MM.1S (cell line): ENCODE measurements at regions not wholly inside any gene's neighbourhood (a gene's known extent, or its start where the extent isn't known, plus 50 kb on each side); places are given as distances from the start of the nearest gene placed in this dataset.

ENCODE experiments used
- DNase-seq: peaks from one replicate; pipeline ENCODE4 v3.0.0-alpha.2; 2015
- H2AFZ ChIP-seq: fragments of 300-600 bp; sonication (generic); 2 replicates; pipeline ENCODE4 v1.6.0; 2016; ENCODE audit warnings: antibody characterized with exemption, low read length
- H3F3A ChIP-seq: fragments of 300-600 bp; sonication (generic); 2 replicates; pipeline ENCODE4 v1.6.1; 2016; ENCODE audit warnings: mild to moderate bottlenecking, antibody characterized with exemption, low read length, moderate library complexity, mixed read lengths; ENCODE audit not compliant: insufficient read depth
- H3K27ac ChIP-seq: fragments of 300-600 bp; sonication (generic); 2 replicates; pipeline ENCODE4 v1.5.1; 2016; ENCODE audit warnings: mild to moderate bottlenecking, low read length
- H3K27me3 ChIP-seq: fragments of 300-600 bp; sonication (generic); replicated peaks from 2 replicates; pipeline ENCODE4 v1.6.0; 2016; ENCODE audit warnings: low read length; ENCODE audit not compliant: insufficient read depth
- H3K36me3 ChIP-seq: fragments of 300-600 bp; sonication (generic); replicated peaks from 2 replicates; pipeline ENCODE4 v1.6.1; 2016; ENCODE audit warnings: mild to moderate bottlenecking, low read length, mixed read lengths; ENCODE audit not compliant: insufficient read depth
- H3K4me1 ChIP-seq: fragments of 300-600 bp; sonication (generic); 2 replicates; pipeline ENCODE4 v1.6.1; 2016; ENCODE audit warnings: low read length, mixed read lengths
- H3K4me2 ChIP-seq: fragments of 300-600 bp; sonication (generic); 2 replicates; pipeline ENCODE4 v1.6.0; 2016; ENCODE audit warnings: low read depth, low read length
- H3K4me3 ChIP-seq: fragments of 300-600 bp; sonication (generic); 2 replicates; pipeline ENCODE4 v1.5.1; 2016; ENCODE audit warnings: low read length, mixed read lengths
- H3K79me2 ChIP-seq: fragments of 300-600 bp; sonication (generic); 2 replicates; pipeline ENCODE4 v1.6.1; 2016; ENCODE audit warnings: mixed run types, low read length, mixed read lengths
- H3K9ac ChIP-seq: fragments of 300-600 bp; sonication (generic); 2 replicates; pipeline ENCODE4 v1.6.1; 2016; ENCODE audit warnings: low read length, mixed read lengths
- H3K9me2 ChIP-seq: fragments of 300-600 bp; sonication (generic); replicated peaks from 2 replicates; pipeline ENCODE4 v1.6.1; 2016; ENCODE audit warnings: mild to moderate bottlenecking, low read length, mixed read lengths; ENCODE audit not compliant: insufficient read depth
- H3K9me3 ChIP-seq: fragments of 300-600 bp; sonication (generic); replicated peaks from 2 replicates; pipeline ENCODE4 v1.6.1; 2016; ENCODE audit warnings: mild to moderate bottlenecking, low read length, mixed read lengths; ENCODE audit not compliant: insufficient read depth
- H4K20me1 ChIP-seq: fragments of 300-600 bp; sonication (generic); 2 replicates; pipeline ENCODE4 v1.6.1; 2016; ENCODE audit warnings: mild to moderate bottlenecking, low read length, moderate library complexity, mixed read lengths; ENCODE audit not compliant: insufficient read depth
- EZH2 ChIP-seq: fragments of 300-600 bp; sonication (generic); optimal IDR thresholded peaks from 2 replicates; pipeline ENCODE3; 2017; ENCODE audit warnings: low read depth, mild to moderate bottlenecking, antibody characterized with exemption, low read length, mixed read lengths
- EZH2phosphoT487 ChIP-seq: fragments of 300-600 bp; sonication (generic); IDR thresholded peaks from 2 replicates; pipeline ENCODE4 v1.6.1; 2018; ENCODE audit warnings: antibody characterized with exemption, low read length
- TF ChIP-seq, protein P1 (sequence below): fragments of 300-600 bp; sonication (generic); IDR thresholded peaks from 2 replicates; pipeline ENCODE4 v1.5.1; 2016; ENCODE audit warnings: antibody characterized with exemption, low read length, mixed read lengths

DNA sequence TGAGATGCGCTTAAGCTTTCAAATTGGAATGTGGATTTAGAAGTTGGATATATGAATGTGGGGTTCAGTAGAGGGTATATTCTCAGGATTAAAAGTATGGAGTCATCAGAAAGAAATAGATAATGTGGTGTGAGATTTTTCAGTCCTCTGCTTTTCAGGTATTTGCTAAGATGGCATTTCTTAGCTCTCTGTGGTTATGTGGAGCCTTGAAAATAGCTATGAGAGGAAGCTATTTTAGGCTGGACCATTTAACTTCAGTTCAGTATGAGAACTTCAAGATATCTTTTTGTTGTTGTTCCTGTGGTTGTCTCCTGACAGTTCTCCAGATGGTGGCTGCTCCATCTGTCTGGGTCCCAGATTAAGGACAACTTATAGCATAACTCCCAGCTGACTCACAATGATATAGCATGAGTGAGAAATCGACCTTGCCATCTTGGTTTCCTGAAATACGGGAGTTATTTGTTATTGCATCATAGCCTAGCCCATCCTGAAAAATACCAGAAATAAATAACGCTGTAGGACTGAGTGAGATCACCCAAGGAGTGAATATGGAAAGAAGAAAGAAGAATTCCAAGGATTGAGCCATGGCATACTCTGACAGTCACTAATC lies 461.5 kb downstream of the ANXA1 start:
- no peaks in the 10 kb centered on the region for H3K36me3 ChIP-seq
- no peaks in the 10 kb centered on the region for H3K27me3 ChIP-seq
- DNase-seq: peak; percentile 66
- 0 out of 2 replicates have a peak overlapping the region, but pooled peaks have one; percentile 12 for H3K4me3 ChIP-seq
- TF ChIP-seq EZH2phosphoT487 (no peak), EZH2 (no peak)
- TF ChIP-seq, protein P1, sequence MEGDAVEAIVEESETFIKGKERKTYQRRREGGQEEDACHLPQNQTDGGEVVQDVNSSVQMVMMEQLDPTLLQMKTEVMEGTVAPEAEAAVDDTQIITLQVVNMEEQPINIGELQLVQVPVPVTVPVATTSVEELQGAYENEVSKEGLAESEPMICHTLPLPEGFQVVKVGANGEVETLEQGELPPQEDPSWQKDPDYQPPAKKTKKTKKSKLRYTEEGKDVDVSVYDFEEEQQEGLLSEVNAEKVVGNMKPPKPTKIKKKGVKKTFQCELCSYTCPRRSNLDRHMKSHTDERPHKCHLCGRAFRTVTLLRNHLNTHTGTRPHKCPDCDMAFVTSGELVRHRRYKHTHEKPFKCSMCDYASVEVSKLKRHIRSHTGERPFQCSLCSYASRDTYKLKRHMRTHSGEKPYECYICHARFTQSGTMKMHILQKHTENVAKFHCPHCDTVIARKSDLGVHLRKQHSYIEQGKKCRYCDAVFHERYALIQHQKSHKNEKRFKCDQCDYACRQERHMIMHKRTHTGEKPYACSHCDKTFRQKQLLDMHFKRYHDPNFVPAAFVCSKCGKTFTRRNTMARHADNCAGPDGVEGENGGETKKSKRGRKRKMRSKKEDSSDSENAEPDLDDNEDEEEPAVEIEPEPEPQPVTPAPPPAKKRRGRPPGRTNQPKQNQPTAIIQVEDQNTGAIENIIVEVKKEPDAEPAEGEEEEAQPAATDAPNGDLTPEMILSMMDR: no peak
- no peaks in the 10 kb centered on the region for H3K79me2 ChIP-seq
- peak overlapping the region; percentile 29; the same call in 1 of the 2 replicates for H3K27ac ChIP-seq
- H3K9ac ChIP-seq: no peak overlapping the region
- peaks cover 12% of the 10 kb centered on the region for H3K4me1 ChIP-seq
- H2AFZ ChIP-seq: no peak overlapping the region
- no peaks in the 10 kb centered on the region for H3F3A ChIP-seq
- peak overlapping the region; percentile 44 for H3K4me2 ChIP-seq
- no peaks in the 10 kb centered on the region for H3K9me3 ChIP-seq
- H4K20me1 ChIP-seq: no peaks in the 10 kb centered on the region
- no peaks in the 10 kb centered on the region for H3K9me2 ChIP-seq

DNA sequence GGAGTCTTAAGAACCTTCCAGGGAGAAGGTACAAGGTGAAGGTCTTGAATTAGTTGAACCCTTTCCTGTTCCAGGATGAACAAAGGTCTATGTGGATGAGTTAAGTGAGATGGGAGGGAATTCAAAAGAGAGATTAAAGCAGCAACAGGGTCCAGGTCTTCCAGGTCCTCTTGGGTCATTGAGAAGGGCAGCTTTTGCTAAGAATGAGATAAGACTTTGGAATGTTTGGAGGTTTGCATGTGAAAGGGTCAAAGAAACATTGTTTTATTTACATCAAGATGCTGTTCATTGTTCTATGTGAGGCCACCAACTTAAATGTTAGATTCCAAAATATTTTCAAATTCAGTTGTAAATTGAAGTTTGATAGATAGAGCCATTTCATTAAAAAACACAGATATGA lies 463.9 kb downstream of the ANXA1 start:
- H3K9me3 ChIP-seq: no peaks in the 10 kb centered on the region
- H2AFZ ChIP-seq: no peak overlapping the region
- no peak overlapping the region for H3K9ac ChIP-seq
- peaks cover 12% of the 10 kb centered on the region for H3K4me1 ChIP-seq
- no peaks in the 10 kb centered on the region for H3K9me2 ChIP-seq
- H3K4me3 ChIP-seq: no peak overlapping the region
- H3K36me3 ChIP-seq: no peaks in the 10 kb centered on the region
- TF ChIP-seq EZH2 (no peak), EZH2phosphoT487 (no peak)
- TF ChIP-seq, protein P1: no peak
- no peaks in the 10 kb centered on the region for H3F3A ChIP-seq
- H3K79me2 ChIP-seq: no peaks in the 10 kb centered on the region
- DNase-seq: no peak
- H3K4me2 ChIP-seq: no peak overlapping the region
- no peaks in the 10 kb centered on the region for H3K27me3 ChIP-seq
- no peak overlapping the region for H3K27ac ChIP-seq
- H4K20me1 ChIP-seq: no peaks in the 10 kb centered on the region

DNA sequence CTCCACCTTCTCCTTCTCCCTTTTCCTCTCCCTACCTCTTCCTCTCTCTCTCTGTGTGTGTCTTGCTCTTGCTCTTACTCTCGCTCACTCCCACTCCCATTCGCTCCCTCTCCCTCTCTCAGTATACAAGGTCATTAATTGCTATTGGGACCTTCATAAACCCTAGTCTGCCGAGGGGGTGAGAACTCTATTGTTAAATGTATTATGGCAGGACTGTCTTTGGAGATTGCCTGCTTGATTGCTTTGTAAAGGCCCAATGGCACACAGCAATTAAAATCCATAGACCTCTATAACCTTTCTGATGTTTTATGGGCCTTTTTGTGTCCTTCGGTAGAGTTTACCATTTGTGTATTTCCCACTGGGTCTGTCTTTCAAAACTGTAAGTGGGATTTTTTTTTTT lies 465.9 kb downstream of the ANXA1 start:
- Histone ChIP-seq H3K9me3 (no peaks in the 10 kb centered on the region), H3K4me1 (peaks cover 8% of the 10 kb centered on the region), H3K9me2 (no peaks in the 10 kb centered on the region), H3K36me3 (no peaks in the 10 kb centered on the region), H3K4me3 (no peak overlapping the region), H3K27ac (no peak overlapping the region), H2AFZ (no peak overlapping the region), H4K20me1 (no peaks in the 10 kb centered on the region), H3F3A (no peaks in the 10 kb centered on the region), H3K79me2 (no peaks in the 10 kb centered on the region), H3K4me2 (no peak overlapping the region), H3K27me3 (no peaks in the 10 kb centered on the region), H3K9ac (no peak overlapping the region)
- no peak for TF ChIP-seq EZH2phosphoT487
- TF ChIP-seq, protein P1: no peak
- no peak for TF ChIP-seq EZH2
- DNase-seq: no peak
